ENCODE measurements at regions not wholly inside any gene's neighbourhood (a gene's known extent, or its start where the extent isn't known, plus 50 kb on each side); places are given as distances from the start of the nearest gene placed in this dataset.

GRCh38 chr20:10990625-10991382, 317.0 kb upstream of the JAG1 start:
- DNase-seq (ENCODE audit: low read depth) = no peak

GRCh38 chr20:10992731-10993130, 318.9 kb upstream of the JAG1 start:
- DNase-seq (ENCODE audit: low read depth) = no peak

- DNase-seq (ENCODE audit: low read depth) = no peak
Observed at GRCh38 chr20:10994991-10995700, 321.3 kb upstream of the JAG1 start.

- no peak for DNase-seq (ENCODE audit: low read depth)
Observed at GRCh38 chr20:10998476-10998875, 324.7 kb upstream of the JAG1 start.

- no peak for DNase-seq (ENCODE audit: low read depth)
Observed at GRCh38 chr20:11000416-11000815, 326.6 kb upstream of the JAG1 start.

- DNase-seq (ENCODE audit: low read depth) = no peak
Observed at GRCh38 chr20:11001302-11001701, 327.5 kb upstream of the JAG1 start.

GRCh38 chr20:11001764-11002540, 328.2 kb upstream of the JAG1 start:
- DNase-seq (ENCODE audit: low read depth) = peak; percentile 89

GRCh38 chr20:11003341-11003740, 329.5 kb upstream of the JAG1 start:
- DNase-seq (ENCODE audit: low read depth) = no peak

- DNase-seq (ENCODE audit: low read depth) = no peak
Observed at GRCh38 chr20:11008444-11009033, 334.7 kb upstream of the JAG1 start.

GRCh38 chr20:11011653-11012052, 337.9 kb upstream of the JAG1 start:
- DNase-seq (ENCODE audit: low read depth) = no peak

GRCh38 chr20:11012975-11013374, 339.2 kb upstream of the JAG1 start:
- no peak for DNase-seq (ENCODE audit: low read depth)

- DNase-seq (ENCODE audit: low read depth) = no peak
Observed at GRCh38 chr20:11013801-11014200, 340.0 kb upstream of the JAG1 start.

GRCh38 chr20:11015440-11015839, 341.6 kb upstream of the JAG1 start:
- DNase-seq (ENCODE audit: low read depth) = no peak

- DNase-seq (ENCODE audit: low read depth) = no peak
Observed at GRCh38 chr20:11017446-11017845, 343.6 kb upstream of the JAG1 start.

GRCh38 chr20:11018668-11019170, 344.9 kb upstream of the JAG1 start:
- DNase-seq (ENCODE audit: low read depth) = no peak

- DNase-seq (ENCODE audit: low read depth) = no peak
Observed at GRCh38 chr20:11020712-11021111, 346.9 kb upstream of the JAG1 start.

- no peak for DNase-seq (ENCODE audit: low read depth)
Observed at GRCh38 chr20:11027224-11027623, 353.4 kb upstream of the JAG1 start.

- DNase-seq (ENCODE audit: low read depth) = no peak
Observed at GRCh38 chr20:11030351-11030750, 356.6 kb upstream of the JAG1 start.

- DNase-seq (ENCODE audit: low read depth) = no peak
Observed at GRCh38 chr20:11031300-11031699, 357.5 kb upstream of the JAG1 start.

- DNase-seq (ENCODE audit: low read depth) = no peak
Observed at GRCh38 chr20:11032611-11033010, 358.8 kb upstream of the JAG1 start.

GRCh38 chr20:11034025-11034424, 360.2 kb upstream of the JAG1 start:
- no peak for DNase-seq (ENCODE audit: low read depth)

GRCh38 chr20:11035211-11035610, 361.4 kb upstream of the JAG1 start:
- DNase-seq (ENCODE audit: low read depth) = peak; percentile 12
